ENCODE measurements at regions not wholly inside any gene's neighbourhood (a gene's known extent, or its start where the extent isn't known, plus 50 kb on each side); places are given as distances from the start of the nearest gene placed in this dataset.

- TF ChIP-seq ETV6 (CRISPR knock-in tag; conservative IDR thresholded peaks at IDR 0.05), result no peak
- TF ChIP-seq GTF3A (CRISPR knock-in tag; conservative IDR thresholded peaks at IDR 0.05), result no peak
- TF ChIP-seq, protein P1, sequence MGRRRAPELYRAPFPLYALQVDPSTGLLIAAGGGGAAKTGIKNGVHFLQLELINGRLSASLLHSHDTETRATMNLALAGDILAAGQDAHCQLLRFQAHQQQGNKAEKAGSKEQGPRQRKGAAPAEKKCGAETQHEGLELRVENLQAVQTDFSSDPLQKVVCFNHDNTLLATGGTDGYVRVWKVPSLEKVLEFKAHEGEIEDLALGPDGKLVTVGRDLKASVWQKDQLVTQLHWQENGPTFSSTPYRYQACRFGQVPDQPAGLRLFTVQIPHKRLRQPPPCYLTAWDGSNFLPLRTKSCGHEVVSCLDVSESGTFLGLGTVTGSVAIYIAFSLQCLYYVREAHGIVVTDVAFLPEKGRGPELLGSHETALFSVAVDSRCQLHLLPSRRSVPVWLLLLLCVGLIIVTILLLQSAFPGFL (CRISPR knock-in tag; IDR thresholded peaks at IDR 0.05), result no peak
- no peak for TF ChIP-seq JUND (CRISPR knock-in tag; IDR thresholded peaks at IDR 0.05)
Observed at GRCh38 chr11:116211147-116211546, 561.6 kb downstream of the BUD13 start.

Data from HepG2 (cell line).